GM23338 (cell line): ENCODE measurements at regions not wholly inside any gene's neighbourhood (a gene's known extent, or its start where the extent isn't known, plus 50 kb on each side); places are given as distances from the start of the nearest gene placed in this dataset.

ENCODE experiments used
- ATAC-seq: fragments of 200-7000 bp; cut with Tn5 transposase; 3 replicates; pipeline ENCODE4 v1.9.1; 2020
- DNase-seq: peaks from one replicate; pipeline ENCODE4 v3.0.0-alpha.2; 2015; ENCODE audit warnings: low spot score
- H2AFZ ChIP-seq: fragments of 200-600 bp; sonication (generic); 2 replicates; pipeline ENCODE4 v1.8.0; 2016; ENCODE audit warnings: antibody characterized with exemption, mild to moderate bottlenecking, moderate library complexity
- H3F3A ChIP-seq: fragments of 200-600 bp; sonication (generic); replicated peaks from 2 replicates; pipeline ENCODE4 v1.8.0; 2017; ENCODE audit warnings: antibody characterized with exemption, mixed run types, low read depth
- H3K27ac ChIP-seq: fragments of 200-600 bp; sonication (generic); 2 replicates; pipeline ENCODE4 v1.6.1; 2016; ENCODE audit warnings: low read depth
- H3K27me3 ChIP-seq: fragments of 200-600 bp; sonication (generic); 2 replicates; pipeline ENCODE4 v1.8.0; 2016; ENCODE audit warnings: mild to moderate bottlenecking, mixed run types, moderate library complexity; ENCODE audit not compliant: insufficient read depth
- H3K36me3 ChIP-seq: fragments of 200-600 bp; sonication (generic); 2 replicates; pipeline ENCODE4 v1.8.0; 2016; ENCODE audit warnings: mild to moderate bottlenecking; ENCODE audit not compliant: insufficient read depth
- H3K4me1 ChIP-seq: fragments of 200-600 bp; sonication (generic); 2 replicates; pipeline ENCODE4 v1.8.0; 2016; ENCODE audit warnings: mild to moderate bottlenecking, moderate library complexity; ENCODE audit not compliant: insufficient read depth
- H3K4me2 ChIP-seq: fragments of 200-600 bp; sonication (generic); 2 replicates; pipeline ENCODE4 v1.7.1; 2017; ENCODE audit warnings: mixed run types
- H3K4me3 ChIP-seq: fragments of 200-600 bp; sonication (generic); 2 replicates; pipeline ENCODE4 v1.6.1; 2016; ENCODE audit warnings: mixed run types
- H3K79me2 ChIP-seq: fragments of 200-600 bp; sonication (generic); replicated peaks from 2 replicates; pipeline ENCODE4 v1.8.0; 2017; ENCODE audit warnings: mild to moderate bottlenecking; ENCODE audit not compliant: insufficient read depth
- H3K9me2 ChIP-seq: fragments of 200-600 bp; sonication (generic); 2 replicates; pipeline ENCODE4 v1.8.0; 2017; ENCODE audit not compliant: insufficient read depth
- H4K20me1 ChIP-seq: fragments of 200-600 bp; sonication (generic); replicated peaks from 2 replicates; pipeline ENCODE4 v1.8.0; 2017; ENCODE audit warnings: mild to moderate bottlenecking; ENCODE audit not compliant: insufficient read depth
- H3K27ac Mint-ChIP-seq: 2 replicates; pipeline ENCODE4 v1.8.0; 2020; ENCODE audit warnings: inconsistent platforms, mild to moderate bottlenecking, moderate library complexity, mixed read lengths
- H3K27me3 Mint-ChIP-seq: 3 replicates; pipeline ENCODE4 v1.8.0; 2022; ENCODE audit warnings: low read depth, mild to moderate bottlenecking, moderate library complexity, mixed read lengths, inconsistent platforms; ENCODE audit not compliant: insufficient read depth, poor library complexity
- H3K36me3 Mint-ChIP-seq: 3 replicates; pipeline ENCODE4 v1.8.0; 2021; ENCODE audit warnings: low read depth, mild to moderate bottlenecking, inconsistent platforms, moderate library complexity, mixed read lengths
- H3K4me1 Mint-ChIP-seq: 3 replicates; pipeline ENCODE4 v1.8.0; 2020; ENCODE audit warnings: mild to moderate bottlenecking, inconsistent platforms, mixed read lengths
- H3K4me3 Mint-ChIP-seq: 3 replicates; pipeline ENCODE4 v1.8.0; 2021; ENCODE audit warnings: moderate library complexity, mild to moderate bottlenecking, inconsistent platforms, mixed read lengths
- H3K9me3 Mint-ChIP-seq: 3 replicates; pipeline ENCODE4 v1.8.0; 2020; ENCODE audit warnings: moderate library complexity, mild to moderate bottlenecking, inconsistent platforms, mixed read lengths
- CTCF ChIP-seq, 2 experiments: fragments of 200-600 bp in 1 of 2; sonication (generic) in 1 of 2; conservative IDR thresholded peaks; 2 replicates each; pipeline versions ENCODE4 v1.5.1 to v1.6.1; 2016 to 2017; ENCODE audit warnings: antibody characterized with exemption in 2 of 2, low read depth in 2 of 2, mild to moderate bottlenecking in 2 of 2, moderate library complexity in 1 of 2
- ETS1 ChIP-seq: IDR thresholded peaks from 2 replicates; pipeline ENCODE4 v1.6.1; 2016; ENCODE audit warnings: antibody characterized with exemption
- EZH2 ChIP-seq: fragments of 200-600 bp; sonication (generic); IDR thresholded peaks from one replicate; pipeline ENCODE4 v1.8.0; 2017; ENCODE audit warnings: antibody characterized with exemption, mild to moderate bottlenecking, low read depth; ENCODE audit not compliant: unreplicated experiment
- EZH2phosphoT487 ChIP-seq: fragments of 200-600 bp; sonication (generic); IDR thresholded peaks from one replicate; pipeline ENCODE4 v1.8.1; 2018; ENCODE audit warnings: antibody characterized with exemption; ENCODE audit not compliant: unreplicated experiment
- JUNB ChIP-seq: IDR thresholded peaks from one replicate; pipeline ENCODE4 v1.6.1; 2016; ENCODE audit warnings: antibody characterized with exemption; ENCODE audit not compliant: unreplicated experiment
- NANOG ChIP-seq: IDR thresholded peaks from 2 replicates; pipeline ENCODE4 v1.6.1; 2016; ENCODE audit warnings: antibody characterized with exemption, borderline replicate concordance
- POLR2AphosphoS5 ChIP-seq: IDR thresholded peaks from 2 replicates; pipeline ENCODE4 v1.6.1; 2016; ENCODE audit warnings: antibody characterized with exemption, low read depth
- REST ChIP-seq: IDR thresholded peaks from one replicate; pipeline ENCODE4 v1.6.1; 2018; ENCODE audit warnings: antibody characterized with exemption; ENCODE audit not compliant: unreplicated experiment
- ZNF114 ChIP-seq: fragments of 250-450 bp; sonication (Bioruptor Pico); IDR thresholded peaks from 2 replicates; pipeline ENCODE4 v1.5.0; 2020; ENCODE audit warnings: mild to moderate bottlenecking, moderate library complexity
- ZNF331 ChIP-seq: fragments of 250-450 bp; sonication (Bioruptor Pico); IDR thresholded peaks from 2 replicates; pipeline ENCODE4 v1.5.0; 2020; ENCODE audit warnings: low read depth, mild to moderate bottlenecking, moderate library complexity

- TF ChIP-seq REST (no peak), EZH2 (no peak), JUNB (no peak), ZNF331 (no peak), ZNF114 (CRISPR knock-in tag) (no peak), ETS1 (no peak), POLR2AphosphoS5 (no peak), NANOG (no peak), EZH2phosphoT487 (no peak)
Measured at GRCh38 chr13:73433458-73433857, 374.7 kb downstream of the KLF5 start (continued).

- H3K36me3 Mint-ChIP-seq, result no peaks in the 10 kb centered on the region
- H3K27ac Mint-ChIP-seq, result no peak overlapping the region
- no peaks in the 10 kb centered on the region for H3K27me3 Mint-ChIP-seq
- H4K20me1 ChIP-seq, result no peaks in the 10 kb centered on the region
- no peaks in the 10 kb centered on the region for H3K36me3 ChIP-seq
- H3K9me3 Mint-ChIP-seq, result no peaks in the 10 kb centered on the region; the same call in 1 of the 3 replicates
- H3K4me3 Mint-ChIP-seq, result no peak overlapping the region
- H3K4me1 ChIP-seq, result no peaks in the 10 kb centered on the region
- H3K27ac ChIP-seq, result no peak overlapping the region
- H3K27me3 ChIP-seq, result no peaks in the 10 kb centered on the region
- TF ChIP-seq POLR2AphosphoS5, result no peak
- no peak for TF ChIP-seq ZNF331
- TF ChIP-seq EZH2, result no peak
- TF ChIP-seq REST, result no peak
- no peak for TF ChIP-seq CTCF (conservative IDR thresholded peaks at IDR 0.05; ENCODE audit: low read depth in 2 of 2)
- no peak for TF ChIP-seq ETS1
- TF ChIP-seq EZH2phosphoT487, result no peak
- ATAC-seq (no peak), DNase-seq (no peak)
- H3K4me1 Mint-ChIP-seq, result no peaks in the 10 kb centered on the region
- H3K4me2 ChIP-seq, result no peak overlapping the region
- no peak overlapping the region for H2AFZ ChIP-seq
- no peaks in the 10 kb centered on the region for H3F3A ChIP-seq
- H3K4me3 ChIP-seq, result no peak overlapping the region
- peaks cover 8% of the 10 kb centered on the region; the same call in 1 of the 2 replicates for H3K9me2 ChIP-seq
- no peaks in the 10 kb centered on the region for H3K79me2 ChIP-seq
Measured at GRCh38 chr13:73429701-73430100, 370.9 kb downstream of the KLF5 start.
